ENCODE measurements at regions not wholly inside any gene's neighbourhood (a gene's known extent, or its start where the extent isn't known, plus 50 kb on each side); places are given as distances from the start of the nearest gene placed in this dataset.
"Not testable (repeated sequence)": the region's sequence is repeated elsewhere in the genome, so short reads cannot be mapped to it uniquely, and the experiment has no call there.

GRCh38 chr17:70327723-70328122 lies 158.4 kb downstream of the KCNJ2 start:
- H3K4me3 ChIP-seq = no peak overlapping the region
- no peaks in the 10 kb centered on the region for H3K27me3 ChIP-seq
- no peak for DNase-seq (ENCODE audit: low spot score in 2 of 2)
- no peak overlapping the region for H3K27ac ChIP-seq
- WGBS = 74% methylated on average over 10 of the region's 10 CpGs
- no peaks in the 10 kb centered on the region for H3K4me1 ChIP-seq
- no peak for TF ChIP-seq CTCF (IDR thresholded peaks at IDR 0.05)
- TF ChIP-seq POLR2AphosphoS5 (IDR thresholded peaks at IDR 0.05) = no peak
- no peak for TF ChIP-seq POLR2A (IDR thresholded peaks at IDR 0.05)
- no peak for TF ChIP-seq EP300 (IDR thresholded peaks at IDR 0.05)
- no peaks in the 10 kb centered on the region for H3K9me3 ChIP-seq
- H3K36me3 ChIP-seq = no peaks in the 10 kb centered on the region

GRCh38 chr17:70329721-70330120 lies 160.4 kb downstream of the KCNJ2 start:
- no peaks in the 10 kb centered on the region for H3K9me3 ChIP-seq
- 81% methylated on average over 2 of the region's 2 CpGs for WGBS
- no peaks in the 10 kb centered on the region for H3K27me3 ChIP-seq
- no peak overlapping the region for H3K4me3 ChIP-seq
- no peak for DNase-seq (ENCODE audit: low spot score in 2 of 2)
- TF ChIP-seq POLR2A (IDR thresholded peaks at IDR 0.05) (no peak), EP300 (IDR thresholded peaks at IDR 0.05) (no peak), POLR2AphosphoS5 (IDR thresholded peaks at IDR 0.05) (no peak), CTCF (IDR thresholded peaks at IDR 0.05) (no peak)
- no peaks in the 10 kb centered on the region for H3K4me1 ChIP-seq
- H3K36me3 ChIP-seq = no peaks in the 10 kb centered on the region
- no peak overlapping the region for H3K27ac ChIP-seq

- H3K4me1 ChIP-seq; H3K27me3 ChIP-seq; H3K4me3 ChIP-seq; H3K36me3 ChIP-seq; H3K27ac ChIP-seq; DNase-seq (ENCODE audit: low spot score in 2 of 2); H3K9me3 ChIP-seq: not testable (repeated sequence)
- WGBS = 95% methylated on average over 1 of the region's 1 CpG
These were observed 161.7 kb downstream of the KCNJ2 start for GRCh38 chr17:70331066-70331465.

GRCh38 chr17:70332356-70333210 lies 163.3 kb downstream of the KCNJ2 start:
- no peak for DNase-seq (ENCODE audit: low spot score in 2 of 2)
- Histone ChIP-seq H3K27me3 (no peaks in the 10 kb centered on the region), H3K4me1 (no peaks in the 10 kb centered on the region), H3K27ac (no peak overlapping the region), H3K36me3 (no peaks in the 10 kb centered on the region), H3K9me3 (no peaks in the 10 kb centered on the region), H3K4me3 (no peak overlapping the region)
- no peak for TF ChIP-seq POLR2A (IDR thresholded peaks at IDR 0.05)
- TF ChIP-seq POLR2AphosphoS5 (IDR thresholded peaks at IDR 0.05) = no peak
- no peak for TF ChIP-seq EP300 (IDR thresholded peaks at IDR 0.05)
- no peak for TF ChIP-seq CTCF (IDR thresholded peaks at IDR 0.05)
- WGBS = 64% methylated on average over 6 of the region's 6 CpGs

- TF ChIP-seq POLR2A (IDR thresholded peaks at IDR 0.05) = no peak
- TF ChIP-seq EP300 (IDR thresholded peaks at IDR 0.05) = no peak
- TF ChIP-seq POLR2AphosphoS5 (IDR thresholded peaks at IDR 0.05) = no peak
- TF ChIP-seq CTCF (IDR thresholded peaks at IDR 0.05) = no peak
- Histone ChIP-seq H3K36me3 (no peaks in the 10 kb centered on the region), H3K4me1 (no peaks in the 10 kb centered on the region), H3K27me3 (no peaks in the 10 kb centered on the region), H3K27ac (no peak overlapping the region), H3K9me3 (no peaks in the 10 kb centered on the region), H3K4me3 (no peak overlapping the region)
- 68% methylated on average over 2 of the region's 2 CpGs for WGBS
- no peak for DNase-seq (ENCODE audit: low spot score in 2 of 2)
These were observed 167.1 kb downstream of the KCNJ2 start for GRCh38 chr17:70336411-70336810.
